ENCODE measurements at regions not wholly inside any gene's neighbourhood (a gene's known extent, or its start where the extent isn't known, plus 50 kb on each side); places are given as distances from the start of the nearest gene placed in this dataset.

GRCh38 chr6:130515306-130515705 lies 149.5 kb downstream of the TMEM200A start:
- TF ChIP-seq CTCF (IDR thresholded peaks at IDR 0.05) (no peak), POLR2AphosphoS5 (IDR thresholded peaks at IDR 0.05; ENCODE audit: low read depth, low read length) (no peak)
